Left lung (tissue), 4 donors: ENCODE measurements at regions not wholly inside any gene's neighbourhood (a gene's known extent, or its start where the extent isn't known, plus 50 kb on each side); places are given as distances from the start of the nearest gene placed in this dataset.

Source experiments
- ATAC-seq: fragments of 200-7000 bp; cut with Tn5 transposase; one replicate; pipeline ENCODE4 v1.9.1; 2020; ENCODE audit warnings: moderate library complexity
- DNase-seq, 4 donors: peaks; one replicate each; pipeline ENCODE4 v3.0.0-alpha.2; 2013 to 2020
- H3K27ac ChIP-seq, 2 donors: fragments of 200-600 bp; sonication (generic) in 1 of 2; one replicate each; pipeline versions ENCODE4 v1.5.0 to v1.8.0; 2020 to 2021
- H3K27me3 ChIP-seq, 2 donors: fragments of 200-600 bp; sonication (generic) in 1 of 2; one replicate each; pipeline versions ENCODE4 v1.5.0 to v1.8.0; 2020 to 2021
- H3K36me3 ChIP-seq, 2 donors: fragments of 200-600 bp; sonication (generic) in 1 of 2; one replicate each; pipeline versions ENCODE4 v1.5.0 to v1.8.0; 2020 to 2021
- H3K4me1 ChIP-seq, 2 donors: fragments of 200-600 bp; one replicate each; pipeline ENCODE4 v1.8.0; 2021
- H3K4me3 ChIP-seq, 2 donors: fragments of 200-600 bp; sonication (generic) in 1 of 2; one replicate each; pipeline versions ENCODE4 v1.5.0 to v1.8.0; 2020 to 2021; ENCODE audit warnings: mild to moderate bottlenecking in 1 of 2
- H3K9me3 ChIP-seq, 2 donors: fragments of 200-600 bp; sonication (generic) in 1 of 2; one replicate each; pipeline versions ENCODE4 v1.5.0 to v1.8.0; 2020 to 2021
- CTCF ChIP-seq, 2 donors: fragments of 200-600 bp; sonication (generic) in 1 of 2; IDR thresholded peaks; one replicate each; pipeline versions ENCODE4 v1.5.0 to v1.8.0; 2021; ENCODE audit warnings: antibody characterized with exemption in 2 of 2
- intact Hi-C, 2 donors: fragments of 100-400 bp; cut with DNase I; formaldehyde crosslinking; loops; one replicate each; pipeline versions ENCODE4 v1.11.2 to v1.14.2; 2022
- donor health status: DM: no; HTN: yes; CAD: no.
- donor health status: DM: no; HTN: no; CAD: no.

- TF ChIP-seq CTCF (IDR thresholded peaks at IDR 0.05) = no peak
- intact Hi-C loops = no loop called here
- no peaks in the 10 kb centered on the region for H3K9me3 ChIP-seq
- no peak overlapping the region for H3K4me3 ChIP-seq
- no peak overlapping the region for H3K27ac ChIP-seq
- no peak for DNase-seq
- no peaks in the 10 kb centered on the region for H3K36me3 ChIP-seq
- no peaks in the 10 kb centered on the region for H3K27me3 ChIP-seq
- H3K4me1 ChIP-seq = no peaks in the 10 kb centered on the region
- ATAC-seq = no peak
Measured at GRCh38 chr11:13868710-13869397, 93.7 kb upstream of the SPON1 start.

- ATAC-seq = no peak
- DNase-seq = no peak
- no peak for TF ChIP-seq CTCF (IDR thresholded peaks at IDR 0.05)
- H3K4me3 ChIP-seq = no peak overlapping the region
- no peak overlapping the region for H3K27ac ChIP-seq
- intact Hi-C loops = no loop called here
- no peaks in the 10 kb centered on the region for H3K36me3 ChIP-seq
- H3K27me3 ChIP-seq = no peaks in the 10 kb centered on the region
- no peaks in the 10 kb centered on the region for H3K9me3 ChIP-seq
- no peaks in the 10 kb centered on the region for H3K4me1 ChIP-seq
Measured at GRCh38 chr11:13869398-13869886, 93.1 kb upstream of the SPON1 start.

- H3K36me3 ChIP-seq = no peaks in the 10 kb centered on the region
- ATAC-seq = no peak
- no peak overlapping the region for H3K27ac ChIP-seq
- H3K4me1 ChIP-seq = no peaks in the 10 kb centered on the region
- H3K27me3 ChIP-seq = no peaks in the 10 kb centered on the region
- H3K4me3 ChIP-seq = no peak overlapping the region
- H3K9me3 ChIP-seq = no peaks in the 10 kb centered on the region
- no peak for TF ChIP-seq CTCF (IDR thresholded peaks at IDR 0.05)
- intact Hi-C loops = no loop called here
- DNase-seq = no peak
Measured at GRCh38 chr11:13874597-13874996, 87.9 kb upstream of the SPON1 start.

GRCh38 chr11:13875643-13876042 is 86.9 kb upstream of the SPON1 start:
- Histone ChIP-seq H3K27me3 (no peaks in the 10 kb centered on the region), H3K27ac (no peak overlapping the region), H3K36me3 (no peaks in the 10 kb centered on the region), H3K4me3 (no peak overlapping the region), H3K9me3 (no peaks in the 10 kb centered on the region), H3K4me1 (no peaks in the 10 kb centered on the region)
- DNase-seq (no peak), ATAC-seq (no peak)
- intact Hi-C loops = no loop called here
- TF ChIP-seq CTCF (IDR thresholded peaks at IDR 0.05) = no peak

- no peak for ATAC-seq
- Histone ChIP-seq H3K4me3 (no peak overlapping the region), H3K27ac (no peak overlapping the region), H3K4me1 (no peaks in the 10 kb centered on the region), H3K36me3 (no peaks in the 10 kb centered on the region), H3K27me3 (no peaks in the 10 kb centered on the region), H3K9me3 (no peaks in the 10 kb centered on the region)
- no peak for TF ChIP-seq CTCF (IDR thresholded peaks at IDR 0.05)
- intact Hi-C loops = no loop called here
- no peak for DNase-seq
Measured at GRCh38 chr11:13876423-13876822, 86.1 kb upstream of the SPON1 start.
